NCI-H748 treated with DMSO at 0.1 percent for 48 hours (cell line): ENCODE measurements at regions not wholly inside any gene's neighbourhood (a gene's known extent, or its start where the extent isn't known, plus 50 kb on each side); places are given as distances from the start of the nearest gene placed in this dataset.
"Not testable (repeated sequence)": the region's sequence is repeated elsewhere in the genome, so short reads cannot be mapped to it uniquely, and the experiment has no call there.

ENCODE experiments used
- DNase-seq: peaks from one replicate; lab custom pipeline; 2025; lab: John Stamatoyannopoulos, UW

- no peak for DNase-seq
Observed at GRCh38 chr10:83754857-83755256, 384.5 kb upstream of the GHITM start.

DNA sequence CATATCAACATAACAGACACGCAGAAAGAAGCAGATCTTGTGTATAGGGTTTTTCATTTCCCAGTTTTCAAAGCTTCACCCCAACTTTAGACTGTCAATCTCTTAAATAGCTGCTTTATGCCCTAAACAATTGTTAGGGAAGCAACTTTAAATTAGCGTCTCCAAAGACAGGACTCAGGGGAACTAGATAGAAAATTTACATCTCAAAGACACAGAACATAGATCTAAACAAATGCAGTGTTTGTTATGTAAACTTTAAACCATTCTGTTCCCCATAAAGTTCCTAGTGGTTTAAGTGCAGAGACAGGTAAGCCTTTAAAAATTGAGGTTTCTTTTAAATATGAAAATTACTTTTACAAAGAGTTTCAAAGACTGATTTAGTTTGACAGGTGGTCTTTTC lies 379.2 kb upstream of the GHITM start:
- no peak for DNase-seq

GRCh38 chr10:83764666-83765065 lies 374.6 kb upstream of the GHITM start:
- DNase-seq = no peak

- no peak for DNase-seq
Observed at GRCh38 chr10:83765731-83766130, 373.6 kb upstream of the GHITM start.

DNA sequence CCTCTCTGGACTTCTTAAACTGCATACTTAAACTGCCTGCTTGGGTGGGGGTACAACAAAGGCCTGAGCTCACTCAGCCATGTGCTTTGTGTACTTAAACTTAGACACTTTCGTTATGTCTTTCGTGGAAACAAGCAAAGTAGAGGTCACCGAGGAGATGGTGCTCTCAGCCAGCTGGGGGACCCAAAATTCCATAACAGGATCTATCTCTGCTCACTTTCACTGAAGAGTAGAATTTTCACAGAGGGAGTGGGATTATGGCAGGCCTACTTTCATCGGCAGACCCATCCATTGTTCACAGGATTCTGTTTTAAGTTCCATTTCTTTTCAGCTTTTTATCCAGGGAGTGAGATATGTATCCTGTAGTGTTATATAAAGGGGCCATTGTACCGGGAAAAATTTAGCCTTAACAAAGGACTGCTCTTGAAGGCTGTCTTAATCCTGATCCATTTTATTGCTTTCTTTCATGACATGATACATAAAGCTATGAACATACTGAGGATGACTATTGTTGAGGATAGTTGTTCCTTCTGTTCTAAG lies 370.0 kb upstream of the GHITM start:
- DNase-seq = no peak

GRCh38 chr10:83786701-83787100 lies 352.6 kb upstream of the GHITM start:
- DNase-seq = not testable (repeated sequence)

DNA sequence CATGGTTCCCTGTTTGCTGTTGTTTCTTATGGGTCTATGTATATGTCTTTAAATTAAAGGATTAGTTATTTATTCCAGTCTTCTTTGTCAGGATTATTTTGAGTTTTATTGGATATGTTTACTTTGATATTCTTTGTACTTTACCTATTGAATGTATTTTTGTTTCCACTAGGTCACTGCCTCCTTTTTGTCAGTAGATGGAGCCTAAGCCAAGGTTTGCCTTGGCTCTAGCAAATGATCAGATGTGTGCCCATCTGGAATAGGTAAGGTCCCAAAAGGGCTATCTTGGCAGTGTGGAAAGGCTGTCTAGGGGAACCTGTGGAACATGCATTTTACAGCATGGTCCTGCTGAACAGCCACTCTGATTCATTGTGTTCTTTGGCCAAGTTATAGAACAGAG lies 337.3 kb upstream of the GHITM start:
- no peak for DNase-seq

GRCh38 chr10:83806717-83807116 lies 332.6 kb upstream of the GHITM start:
- no peak for DNase-seq

GRCh38 chr10:83809001-83809400 lies 330.3 kb upstream of the GHITM start:
- DNase-seq = no peak

DNA sequence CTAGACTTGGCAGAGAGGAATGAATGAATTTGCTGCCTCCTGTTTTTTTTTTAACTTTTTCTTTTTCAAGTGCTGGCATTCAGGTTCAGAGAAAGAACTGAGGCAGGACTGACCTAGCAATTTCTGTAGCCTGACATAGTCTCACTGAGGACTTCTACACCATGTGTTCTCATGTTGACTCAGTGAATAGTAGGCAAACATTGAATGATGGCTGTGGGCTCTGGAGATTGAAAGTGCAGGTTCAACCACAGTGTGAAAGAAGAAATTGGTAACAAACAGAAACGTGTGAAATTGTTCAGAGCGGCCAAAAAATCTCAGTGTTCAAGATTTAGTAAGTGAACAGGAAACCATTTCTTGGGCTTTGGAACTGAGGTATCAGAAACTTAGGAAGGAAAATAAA lies 322.4 kb upstream of the GHITM start:
- no peak for DNase-seq

GRCh38 chr10:83817797-83818196 lies 321.5 kb upstream of the GHITM start:
- DNase-seq = no peak

DNA sequence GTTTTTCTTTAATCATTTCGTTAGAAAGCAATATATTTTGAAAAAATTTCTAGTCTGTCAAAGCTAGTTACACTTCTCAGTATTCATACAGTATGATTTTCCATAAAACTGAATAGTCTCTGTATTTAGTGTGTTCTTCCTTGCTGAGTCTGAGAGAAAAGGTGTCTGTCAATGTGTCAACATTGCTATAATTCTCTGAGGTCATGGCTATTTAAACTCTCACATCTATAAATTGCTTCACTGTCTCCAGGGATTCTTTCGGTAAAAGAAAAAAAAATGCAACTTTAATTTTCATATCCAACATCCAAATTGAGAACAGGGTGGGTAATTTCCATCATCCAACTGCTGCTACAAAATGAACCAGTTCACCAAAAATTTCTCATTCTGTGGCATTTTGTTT lies 319.7 kb upstream of the GHITM start:
- DNase-seq = no peak

DNA sequence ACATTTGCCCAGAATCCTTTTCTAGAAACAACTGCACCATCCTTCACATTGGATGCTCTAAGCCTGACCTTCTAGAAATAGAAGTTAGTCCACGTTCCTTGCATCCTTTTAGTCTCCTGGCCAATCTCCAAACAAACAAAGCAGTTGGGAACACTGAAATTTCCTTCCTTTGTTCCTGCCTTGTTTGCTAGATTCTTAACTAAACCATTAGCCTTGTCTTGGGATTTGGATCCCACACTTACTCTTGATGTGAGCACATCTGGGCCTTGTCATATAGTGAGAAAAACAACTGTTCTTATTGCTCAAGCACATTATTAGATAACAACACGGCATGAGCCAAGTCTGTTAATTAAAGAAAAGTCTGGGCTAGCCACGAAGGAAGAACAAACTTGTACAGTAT lies 319.3 kb upstream of the GHITM start:
- no peak for DNase-seq

GRCh38 chr10:83824099-83824498 lies 315.2 kb upstream of the GHITM start:
- no peak for DNase-seq

GRCh38 chr10:83834096-83834495 lies 305.2 kb upstream of the GHITM start:
- DNase-seq = no peak

- DNase-seq = no peak
Observed at GRCh38 chr10:83835945-83836745, 303.2 kb upstream of the GHITM start.

GRCh38 chr10:83848677-83849076 lies 290.6 kb upstream of the GHITM start:
- no peak for DNase-seq

GRCh38 chr10:83849150-83849549 lies 290.2 kb upstream of the GHITM start:
- no peak for DNase-seq

DNA sequence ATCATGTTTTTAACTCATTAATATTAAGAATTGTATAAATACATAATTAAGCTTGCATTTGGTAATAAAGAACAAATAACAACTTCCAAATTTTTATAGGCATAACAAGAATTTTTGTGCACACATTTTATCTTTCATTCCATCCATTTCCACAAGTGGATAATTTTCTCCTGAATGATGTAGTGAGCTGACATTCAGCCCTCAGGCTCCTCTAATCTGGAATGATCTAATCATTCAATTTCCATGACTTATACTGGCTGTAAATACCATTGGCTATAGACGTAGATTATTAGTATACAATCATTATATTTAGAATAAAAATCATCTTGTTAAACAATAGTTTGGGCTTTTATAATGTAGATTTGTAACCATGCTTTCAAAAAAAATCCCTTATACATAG lies 287.2 kb upstream of the GHITM start:
- no peak for DNase-seq

GRCh38 chr10:83862723-83863122 lies 276.6 kb upstream of the GHITM start:
- no peak for DNase-seq

DNA sequence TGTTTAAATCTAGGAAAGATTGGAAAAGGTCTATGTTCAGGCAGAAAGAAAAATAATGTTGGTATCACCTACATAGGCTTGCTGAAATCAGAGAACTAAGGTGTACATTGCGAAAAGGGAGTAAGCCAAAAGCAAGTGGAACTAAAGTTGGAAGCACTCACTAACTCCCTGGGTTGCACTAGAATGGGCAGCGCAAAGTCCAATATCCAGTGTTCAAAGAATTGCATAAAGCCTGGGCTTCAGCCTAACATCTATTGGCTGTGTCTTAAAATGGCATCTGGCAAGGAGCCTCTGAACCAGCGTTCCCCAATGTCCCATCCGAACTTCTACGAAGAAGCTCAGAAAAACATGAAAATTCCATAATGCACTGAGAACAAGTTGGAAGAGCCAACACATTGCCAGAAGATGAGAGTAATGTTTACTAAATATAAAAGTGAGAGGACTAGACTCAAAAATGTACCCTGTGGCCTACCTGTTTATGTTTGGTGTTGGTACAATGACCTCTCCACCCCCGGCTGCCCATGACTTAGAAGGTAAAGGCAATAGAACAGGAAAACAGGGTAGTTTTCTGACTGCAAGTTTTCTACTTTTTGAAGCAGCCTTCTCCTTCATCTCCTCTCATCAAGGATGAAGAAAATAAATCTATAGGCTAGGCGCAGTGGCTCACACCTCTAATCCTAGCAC lies 275.9 kb upstream of the GHITM start:
- DNase-seq = no peak

DNA sequence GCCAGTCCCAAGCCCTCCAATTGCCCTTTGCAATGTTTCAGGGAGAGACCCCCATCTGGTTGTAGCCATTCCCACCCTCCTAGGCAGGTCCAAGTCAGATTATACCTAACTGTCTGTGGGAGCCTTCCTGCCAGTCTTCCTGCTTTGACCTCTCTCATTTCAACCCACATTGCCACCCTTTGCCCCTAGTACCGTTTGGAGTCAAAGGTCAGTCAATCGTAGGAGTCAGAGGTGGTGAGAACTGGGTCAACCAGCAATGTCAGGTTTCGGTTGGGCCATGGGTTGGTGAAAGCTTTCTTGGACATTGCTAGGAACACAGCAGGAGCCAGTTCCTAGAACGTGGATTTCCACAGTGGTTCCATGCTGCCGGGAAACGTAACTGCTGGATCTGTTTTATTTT lies 269.4 kb upstream of the GHITM start:
- no peak for DNase-seq
